ENCODE measurements at regions not wholly inside any gene's neighbourhood (a gene's known extent, or its start where the extent isn't known, plus 50 kb on each side); places are given as distances from the start of the nearest gene placed in this dataset.
"Not testable (repeated sequence)": the region's sequence is repeated elsewhere in the genome, so short reads cannot be mapped to it uniquely, and the experiment has no call there.

GRCh38 chr12:124375141-124375788 is 80.4 kb downstream of the RFLNA start:
- DNase-seq (ENCODE audit: extremely low read depth, low read depth), result no peak
- no peak overlapping the region for H3K4me3 ChIP-seq (replicated peaks; ENCODE audit: low read depth, low read length)
- no peak for TF ChIP-seq CTCF (IDR thresholded peaks at IDR 0.05; ENCODE audit: low read depth, low read length, missing control alignments)

GRCh38 chr12:124374567-124374966 is 79.7 kb downstream of the RFLNA start:
- TF ChIP-seq CTCF (IDR thresholded peaks at IDR 0.05; ENCODE audit: low read depth, low read length, missing control alignments), result no peak
- no peak for DNase-seq (ENCODE audit: extremely low read depth, low read depth)
- H3K4me3 ChIP-seq (replicated peaks; ENCODE audit: low read depth, low read length), result no peak overlapping the region

GRCh38 chr12:124374147-124374546 is 79.3 kb downstream of the RFLNA start:
- TF ChIP-seq CTCF (IDR thresholded peaks at IDR 0.05; ENCODE audit: low read depth, low read length, missing control alignments), result no peak
- no peak overlapping the region for H3K4me3 ChIP-seq (replicated peaks; ENCODE audit: low read depth, low read length)
- no peak for DNase-seq (ENCODE audit: extremely low read depth, low read depth)

GRCh38 chr12:124373701-124374100 is 78.8 kb downstream of the RFLNA start:
- DNase-seq (ENCODE audit: extremely low read depth, low read depth); H3K4me3 ChIP-seq (replicated peaks; ENCODE audit: low read depth, low read length): not testable (repeated sequence)

GRCh38 chr12:124372831-124373230 is 77.9 kb downstream of the RFLNA start:
- no peak overlapping the region for H3K4me3 ChIP-seq (replicated peaks; ENCODE audit: low read depth, low read length)
- no peak for DNase-seq (ENCODE audit: extremely low read depth, low read depth)
- no peak for TF ChIP-seq CTCF (IDR thresholded peaks at IDR 0.05; ENCODE audit: low read depth, low read length, missing control alignments)

- TF ChIP-seq CTCF (IDR thresholded peaks at IDR 0.05; ENCODE audit: low read depth, low read length, missing control alignments), result no peak
Observed at GRCh38 chr12:124371970-124372555, 77.2 kb downstream of the RFLNA start.

GRCh38 chr12:124371366-124371765 is 76.5 kb downstream of the RFLNA start:
- H3K4me3 ChIP-seq (replicated peaks; ENCODE audit: low read depth, low read length), result no peak overlapping the region
- TF ChIP-seq CTCF (IDR thresholded peaks at IDR 0.05; ENCODE audit: low read depth, low read length, missing control alignments), result no peak
- no peak for DNase-seq (ENCODE audit: extremely low read depth, low read depth)

More at GRCh38 chr12:124371970-124372555, 77.2 kb downstream of the RFLNA start:
- H3K4me3 ChIP-seq (replicated peaks; ENCODE audit: low read depth, low read length), result no peak overlapping the region
- DNase-seq (ENCODE audit: extremely low read depth, low read depth), result no peak
